BJ (cell line): ENCODE measurements at regions not wholly inside any gene's neighbourhood (a gene's known extent, or its start where the extent isn't known, plus 50 kb on each side); places are given as distances from the start of the nearest gene placed in this dataset.
"Not testable (repeated sequence)": the region's sequence is repeated elsewhere in the genome, so short reads cannot be mapped to it uniquely, and the experiment has no call there.

Source experiments
- CTCF ChIA-PET: fragments of 350-600 bp; formaldehyde crosslinking; extraction: SDS; loops from one replicate; lab custom pipeline; 2021; ENCODE audit warnings: antibody characterized with exemption, inconsistent platforms; lab: Yijun Ruan, JAX
- POLR2A ChIA-PET: fragments of 300-600 bp; sonication (Branson Sonifier 250); formaldehyde crosslinking; extraction: SDS; loops from one replicate; lab custom pipeline; 2021; ENCODE audit warnings: antibody characterized with exemption; lab: Charles Lee
- DNase-seq: peaks from one replicate; pipeline ENCODE4 v3.0.0-alpha.2; 2011; ENCODE audit warnings: low read depth
- H3K27me3 ChIP-seq: 2 replicates; pipeline ENCODE4 v1.6.0; 2011; ENCODE audit warnings: low read length; ENCODE audit not compliant: control insufficient read depth, insufficient read depth
- H3K36me3 ChIP-seq: 2 replicates; pipeline ENCODE4 v1.5.1; 2011; ENCODE audit warnings: low read length; ENCODE audit not compliant: control insufficient read depth, insufficient read depth
- H3K4me3 ChIP-seq: 2 replicates; pipeline ENCODE4 v1.5.1; 2011; ENCODE audit warnings: low read depth, mild to moderate bottlenecking, control low read depth, low read length
- CTCF ChIP-seq: IDR thresholded peaks from 2 replicates; pipeline ENCODE4 v1.5.1; 2011; ENCODE audit warnings: low read depth, mild to moderate bottlenecking, control low read depth, inconsistent platforms, low read length, moderate library complexity; ENCODE audit not compliant: insufficient read depth

- H3K4me3 ChIP-seq = no peak overlapping the region
- ChIA-PET POLR2A (no interaction called here), CTCF (no interaction called here)
- DNase-seq = no peak
- no peaks in the 10 kb centered on the region for H3K27me3 ChIP-seq
- no peaks in the 10 kb centered on the region for H3K36me3 ChIP-seq
- TF ChIP-seq CTCF = no peak
These were observed 146.3 kb downstream of the OTUD1 start for GRCh38 chr10:23585186-23585585.

DNA sequence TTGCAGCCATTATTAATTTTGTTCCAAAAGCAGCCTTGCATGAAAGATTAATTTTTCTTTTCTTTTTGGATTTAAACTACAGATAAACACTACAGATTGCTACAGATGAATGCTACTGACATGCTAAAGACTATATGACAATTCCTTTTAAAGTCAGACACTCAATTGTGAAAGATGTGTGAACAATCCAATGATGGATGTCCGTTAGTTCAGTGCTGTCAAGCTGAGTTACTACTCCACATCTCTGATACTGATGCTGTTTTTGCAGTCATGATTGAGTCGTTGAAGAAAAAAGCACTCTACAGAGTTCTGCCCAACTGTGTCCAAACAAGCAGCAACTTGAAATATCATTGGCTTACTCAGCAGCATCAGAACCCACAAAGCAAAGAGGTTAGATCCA is 146.8 kb downstream of the OTUD1 start:
- DNase-seq = no peak
- TF ChIP-seq CTCF = no peak
- H3K4me3 ChIP-seq = no peak overlapping the region
- ChIA-PET POLR2A (no interaction called here), CTCF (interaction anchor here (0.9 kb wide), 1 partner anchor 428 kb away, joined by 3 read pairs; no protein-coding TSS in a partner anchor)
- H3K27me3 ChIP-seq = no peaks in the 10 kb centered on the region
- H3K36me3 ChIP-seq = no peaks in the 10 kb centered on the region

DNA sequence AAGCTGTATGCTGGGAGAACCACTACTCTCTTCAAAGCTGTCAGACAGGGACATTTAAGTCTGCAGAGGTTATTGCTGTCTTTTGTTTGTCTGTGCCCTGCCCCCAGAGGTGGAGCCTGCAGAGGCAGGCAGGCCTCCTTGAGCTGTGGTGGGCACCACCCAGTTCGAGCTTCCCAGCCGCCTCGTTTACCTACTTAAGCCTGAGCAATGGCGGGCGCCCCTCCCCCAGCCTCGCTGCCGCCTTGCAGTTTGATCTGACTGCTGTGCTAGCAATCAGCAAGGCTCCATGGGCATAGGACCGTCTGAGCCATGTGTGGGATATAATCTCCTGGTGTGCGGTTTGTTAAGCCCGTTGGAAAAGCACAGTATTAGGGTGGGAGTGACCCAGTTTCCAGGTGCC is 156.4 kb downstream of the OTUD1 start:
- H3K27me3 ChIP-seq, H3K36me3 ChIP-seq, DNase-seq, POLR2A ChIA-PET, H3K4me3 ChIP-seq, CTCF ChIA-PET: not testable (repeated sequence)

GRCh38 chr10:23604613-23605012 is 165.7 kb downstream of the OTUD1 start:
- Histone ChIP-seq H3K27me3 (no peaks in the 10 kb centered on the region), H3K4me3 (no peak overlapping the region), H3K36me3 (no peaks in the 10 kb centered on the region)
- ChIA-PET CTCF (interaction anchor here (1.1 kb wide), 1 partner anchor 8 kb away, joined by 3 read pairs; no protein-coding TSS in a partner anchor), POLR2A (interaction anchor here (0.6 kb wide), 1 partner anchor 104 kb away, joined by 3 read pairs; no protein-coding TSS in a partner anchor)
- TF ChIP-seq CTCF = no peak
- no peak for DNase-seq

DNA sequence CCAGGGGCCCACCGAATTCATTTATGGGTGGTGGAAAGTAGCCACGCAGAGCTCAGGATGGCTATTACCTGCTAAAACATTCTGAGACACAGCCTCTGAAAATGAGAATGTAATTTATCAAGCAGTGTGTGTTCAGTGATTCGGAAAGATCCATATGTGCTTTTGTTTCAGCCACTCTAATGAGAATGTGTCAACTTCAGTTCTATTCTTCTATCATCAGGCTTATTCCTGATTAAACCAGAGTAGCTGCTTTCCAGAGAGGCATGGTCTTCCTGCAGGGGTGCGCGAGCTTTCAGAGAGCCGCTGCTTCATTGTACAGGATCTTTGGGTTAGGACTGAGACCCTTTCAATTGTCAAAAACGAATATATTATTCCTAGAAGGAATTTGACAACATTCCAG is 167.6 kb downstream of the OTUD1 start:
- Histone ChIP-seq H3K4me3 (no peak overlapping the region), H3K27me3 (no peaks in the 10 kb centered on the region), H3K36me3 (no peaks in the 10 kb centered on the region)
- no peak for TF ChIP-seq CTCF
- ChIA-PET CTCF (no interaction called here), POLR2A (no interaction called here)
- no peak for DNase-seq

DNA sequence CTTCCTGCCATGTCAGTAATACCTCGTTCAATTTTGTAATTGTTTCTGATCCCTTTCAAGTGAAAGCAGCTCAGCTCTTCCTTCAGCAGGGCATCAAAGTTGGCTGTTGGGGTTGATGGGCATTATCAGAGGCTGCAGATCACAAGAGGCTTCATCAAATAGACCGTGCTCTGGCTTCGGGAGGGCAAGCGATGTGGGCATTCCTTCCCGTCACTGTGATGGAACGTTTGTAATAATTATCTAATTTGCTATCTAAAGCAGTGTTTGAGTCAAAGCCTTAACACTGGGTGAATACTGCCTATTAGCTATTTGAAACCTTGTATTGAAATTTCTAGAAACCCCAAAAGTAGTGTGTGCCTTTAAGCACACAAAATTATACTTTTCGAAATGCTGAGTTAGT is 170.1 kb downstream of the OTUD1 start:
- ChIA-PET CTCF (no interaction called here), POLR2A (no interaction called here)
- Histone ChIP-seq H3K36me3 (no peaks in the 10 kb centered on the region), H3K4me3 (no peak overlapping the region), H3K27me3 (no peaks in the 10 kb centered on the region)
- DNase-seq = no peak
- TF ChIP-seq CTCF = no peak
